ENCODE measurements at regions not wholly inside any gene's neighbourhood (a gene's known extent, or its start where the extent isn't known, plus 50 kb on each side); places are given as distances from the start of the nearest gene placed in this dataset.

DNA sequence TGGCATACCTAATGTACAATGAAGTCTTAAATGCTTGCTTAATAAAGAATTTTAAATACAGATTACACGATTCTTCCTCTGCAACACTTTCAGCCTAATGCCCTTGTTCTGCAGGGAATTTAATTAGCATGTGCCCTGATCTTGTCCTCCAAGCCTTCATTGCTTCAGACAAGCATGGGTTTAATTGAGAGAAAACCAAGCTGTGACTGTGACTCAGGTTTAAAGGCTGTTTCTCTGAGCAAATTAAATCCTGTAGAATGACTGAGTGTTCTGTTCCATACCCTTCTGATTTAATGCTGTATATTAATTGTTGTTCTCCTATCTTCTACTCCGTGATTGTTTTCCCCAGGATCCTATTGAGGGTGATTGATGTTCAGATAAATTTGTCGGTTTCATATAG lies 269.0 kb upstream of the PRMT6 start:
- TF ChIP-seq, protein P1, sequence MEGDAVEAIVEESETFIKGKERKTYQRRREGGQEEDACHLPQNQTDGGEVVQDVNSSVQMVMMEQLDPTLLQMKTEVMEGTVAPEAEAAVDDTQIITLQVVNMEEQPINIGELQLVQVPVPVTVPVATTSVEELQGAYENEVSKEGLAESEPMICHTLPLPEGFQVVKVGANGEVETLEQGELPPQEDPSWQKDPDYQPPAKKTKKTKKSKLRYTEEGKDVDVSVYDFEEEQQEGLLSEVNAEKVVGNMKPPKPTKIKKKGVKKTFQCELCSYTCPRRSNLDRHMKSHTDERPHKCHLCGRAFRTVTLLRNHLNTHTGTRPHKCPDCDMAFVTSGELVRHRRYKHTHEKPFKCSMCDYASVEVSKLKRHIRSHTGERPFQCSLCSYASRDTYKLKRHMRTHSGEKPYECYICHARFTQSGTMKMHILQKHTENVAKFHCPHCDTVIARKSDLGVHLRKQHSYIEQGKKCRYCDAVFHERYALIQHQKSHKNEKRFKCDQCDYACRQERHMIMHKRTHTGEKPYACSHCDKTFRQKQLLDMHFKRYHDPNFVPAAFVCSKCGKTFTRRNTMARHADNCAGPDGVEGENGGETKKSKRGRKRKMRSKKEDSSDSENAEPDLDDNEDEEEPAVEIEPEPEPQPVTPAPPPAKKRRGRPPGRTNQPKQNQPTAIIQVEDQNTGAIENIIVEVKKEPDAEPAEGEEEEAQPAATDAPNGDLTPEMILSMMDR (IDR thresholded peaks at IDR 0.05; ENCODE audit: poor library complexity): no peak
- no peak for TF ChIP-seq EZH2 (IDR thresholded peaks at IDR 0.05; ENCODE audit: borderline replicate concordance)
- TF ChIP-seq EZH2phosphoT487 (IDR thresholded peaks at IDR 0.05; ENCODE audit: low read depth, severe bottlenecking, unreplicated experiment): no peak
